Fibroblast of lung (primary cell): ENCODE measurements at regions not wholly inside any gene's neighbourhood (a gene's known extent, or its start where the extent isn't known, plus 50 kb on each side); places are given as distances from the start of the nearest gene placed in this dataset.

Experiments used
- CTCF ChIP-seq, 2 donors: IDR thresholded peaks in 1 of 2; conservative IDR thresholded peaks in 1 of 2; 1 replicate in 1 of 2; 2 replicates in 1 of 2; pipeline ENCODE4 v1.5.1; 2011 to 2012; ENCODE audit warnings: low read length in 2 of 2, control low read depth in 1 of 2, inconsistent platforms in 1 of 2, low read depth in 1 of 2, mild to moderate bottlenecking in 1 of 2
- EZH2 ChIP-seq: IDR thresholded peaks from 2 replicates; pipeline ENCODE4 v1.5.1; 2012; ENCODE audit warnings: low read length, control low read depth, mild to moderate bottlenecking; ENCODE audit errors: missing control alignments

DNA sequence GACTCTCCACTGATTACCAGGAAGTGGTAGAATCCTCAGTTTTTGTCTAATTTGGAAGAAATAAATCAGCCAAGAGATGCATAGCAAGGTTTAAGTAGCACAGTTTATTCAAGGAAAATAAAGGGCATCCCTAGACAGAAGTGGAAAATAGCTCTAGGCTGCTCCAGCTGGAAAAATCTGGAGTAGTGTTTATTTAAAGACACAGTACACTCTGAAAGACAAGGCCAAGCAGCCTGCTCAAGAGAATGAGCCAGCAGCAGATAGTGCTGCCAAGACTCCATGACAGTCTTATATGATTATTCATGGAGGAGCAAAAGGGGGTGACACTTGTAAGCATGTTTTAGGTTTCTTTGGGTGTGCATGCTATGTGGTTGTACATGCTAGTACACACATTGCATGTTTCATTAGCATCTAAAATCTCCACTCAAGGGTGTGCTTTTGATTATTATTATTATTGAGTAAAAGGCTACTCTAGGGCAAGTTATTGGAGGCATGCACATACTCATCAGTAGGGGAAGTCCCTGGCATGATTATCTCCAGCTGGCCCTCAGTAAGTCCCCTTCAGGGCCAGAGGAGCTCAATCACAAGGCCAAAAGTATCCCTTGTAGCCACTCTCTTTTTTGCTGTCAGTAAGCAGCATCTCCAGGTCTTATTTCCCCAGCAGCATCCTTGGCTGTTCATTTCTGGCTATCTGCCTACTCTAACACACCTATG is 85.1 kb upstream of the USP9Y start:
- TF ChIP-seq EZH2 (no peak), CTCF (conservative IDR thresholded peaks at IDR 0.05 in 1 of 2, IDR thresholded peaks at IDR 0.05 in 1 of 2; ENCODE audit: low read depth in 1 of 2, low read length in 2 of 2) (no peak)
